H1 (cell line): ENCODE measurements at regions not wholly inside any gene's neighbourhood (a gene's known extent, or its start where the extent isn't known, plus 50 kb on each side); places are given as distances from the start of the nearest gene placed in this dataset.

Experiments
- CTCF ChIA-PET: fragments of 300-600 bp; sonication (Branson Sonifier 250); formaldehyde crosslinking; loops from one replicate; lab custom pipeline; 2021; ENCODE audit not compliant: partially characterized antibody; lab: Charles Lee
- POLR2A ChIA-PET: fragments of 300-600 bp; sonication (Branson Sonifier 250); formaldehyde crosslinking; loops from one replicate; lab custom pipeline; 2021; ENCODE audit warnings: inconsistent platforms; ENCODE audit not compliant: partially characterized antibody; lab: Charles Lee
- DNase-seq, 2 experiments: peaks; one replicate each; pipeline versions ENCODE4 v3.0.0 to v3.0.0-alpha.2; 2010 to 2022; ENCODE audit warnings: low spot score in 2 of 2, low read depth in 1 of 2, mixed read lengths in 1 of 2
- FAIRE-seq: peaks from 2 replicates; lab custom pipeline; 2011; peaks lifted over from hg19 to GRCh38; lab: Jason Lieb, UNC
- H2AFZ ChIP-seq: 2 replicates; pipeline ENCODE4 v1.8.1; 2012; ENCODE audit warnings: low read length, inconsistent platforms
- H2AK5ac ChIP-seq: 2 replicates; pipeline ENCODE4 v1.6.1; 2013; ENCODE audit warnings: low read depth, low read length
- H2BK120ac ChIP-seq: replicated peaks from 2 replicates; pipeline ENCODE3; 2013; ENCODE audit warnings: low read depth, low read length, inconsistent platforms
- H2BK12ac ChIP-seq: 2 replicates; pipeline ENCODE4 v1.6.1; 2013; ENCODE audit warnings: low read depth, low read length
- H2BK15ac ChIP-seq: 2 replicates; pipeline ENCODE4 v1.6.1; 2013; ENCODE audit warnings: low read length
- H2BK20ac ChIP-seq: 2 replicates; pipeline ENCODE4 v1.6.1; 2013; ENCODE audit warnings: low read length
- H2BK5ac ChIP-seq: 2 replicates; pipeline ENCODE4 v1.6.1; 2013; ENCODE audit warnings: low read depth, low read length
- H3K14ac ChIP-seq: 2 replicates; pipeline ENCODE4 v1.6.1; 2013; ENCODE audit warnings: inconsistent platforms; ENCODE audit not compliant: insufficient read length
- H3K18ac ChIP-seq: 2 replicates; pipeline ENCODE4 v1.6.1; 2013; ENCODE audit warnings: low read length; ENCODE audit errors: extremely low read depth
- H3K23ac ChIP-seq: 2 replicates; pipeline ENCODE4 v1.6.1; 2013; ENCODE audit warnings: inconsistent platforms; ENCODE audit not compliant: insufficient read length
- H3K23me2 ChIP-seq: 2 replicates; pipeline ENCODE4 v1.6.1; 2013; ENCODE audit warnings: low read depth, low read length
- H3K27ac ChIP-seq: 2 replicates; pipeline ENCODE4 v1.6.1; 2011; ENCODE audit warnings: low read depth, low read length, inconsistent platforms
- H3K27me3 ChIP-seq, 4 experiments: replicated peaks in 1 of 4; 1 replicate in 1 of 4; 2 replicates in 3 of 4; pipeline versions ENCODE4 v1.6.1 to v1.8.1; 2011 to 2013; ENCODE audit warnings: low read length in 3 of 4, mild to moderate bottlenecking in 3 of 4, inconsistent platforms in 2 of 4, mixed read lengths in 2 of 4, moderate library complexity in 1 of 4; ENCODE audit not compliant: control insufficient read depth in 3 of 4, insufficient read depth in 3 of 4; ENCODE audit errors: extremely low read depth in 1 of 4
- H3K36me3 ChIP-seq, 4 experiments: 2 replicates each; pipeline versions ENCODE4 v1.6.1 to v1.8.1; 2011 to 2013; ENCODE audit warnings: mild to moderate bottlenecking in 4 of 4, low read length in 3 of 4, moderate library complexity in 2 of 4, control low read depth in 1 of 4, inconsistent platforms in 1 of 4; ENCODE audit not compliant: insufficient read depth in 4 of 4, control insufficient read depth in 2 of 4
- H3K4ac ChIP-seq: replicated peaks from 2 replicates; pipeline ENCODE3; 2013; ENCODE audit warnings: low read length, low read depth, mixed read lengths, inconsistent platforms; ENCODE audit not compliant: insufficient read length
- H3K4me1 ChIP-seq, 4 experiments: replicated peaks in 1 of 4; 1 replicate in 1 of 4; 2 replicates in 3 of 4; pipeline versions ENCODE4 v1.6.1 to v1.8.1; 2011 to 2013; ENCODE audit warnings: low read length in 3 of 4, inconsistent platforms in 2 of 4, mixed read lengths in 1 of 4; ENCODE audit not compliant: insufficient read depth in 4 of 4, control insufficient read depth in 3 of 4
- H3K4me2 ChIP-seq, 2 experiments: 2 replicates each; pipeline versions ENCODE4 v1.6.1 to v1.8.1; 2011 to 2013; ENCODE audit warnings: low read depth in 2 of 2, low read length in 2 of 2, control low read depth in 1 of 2, inconsistent platforms in 1 of 2, mild to moderate bottlenecking in 1 of 2; ENCODE audit not compliant: insufficient read depth in 1 of 2
- H3K4me3 ChIP-seq, 4 experiments: fragments of 200-600, 300-600 bp in 1 of 4; sonication (generic), shearing (Covaris generic), sonication (Bioruptor Twin) in 1 of 4; 2 replicates each; pipeline versions ENCODE4 v1.5.1 to v1.8.1; 2011 to 2016; ENCODE audit warnings: low read length in 4 of 4, low read depth in 3 of 4, control low read depth in 2 of 4, inconsistent platforms in 2 of 4, mild to moderate bottlenecking in 2 of 4, mixed read lengths in 1 of 4, moderate library complexity in 1 of 4; ENCODE audit not compliant: insufficient read depth in 2 of 4; ENCODE audit errors: extremely low read depth in 1 of 4
- H3K56ac ChIP-seq: replicated peaks from 2 replicates; pipeline ENCODE3; 2013; ENCODE audit warnings: low read depth, mild to moderate bottlenecking, mixed read lengths, low read length, inconsistent platforms; ENCODE audit not compliant: insufficient read length
- H3K79me1 ChIP-seq: 2 replicates; pipeline ENCODE4 v1.6.1; 2013; ENCODE audit warnings: low read depth, low read length, control low read depth
- H3K79me2 ChIP-seq, 2 experiments: 2 replicates each; pipeline versions ENCODE4 v1.6.1 to v1.8.1; 2012 to 2013; ENCODE audit warnings: low read length in 2 of 2, mild to moderate bottlenecking in 2 of 2, inconsistent platforms in 1 of 2; ENCODE audit not compliant: insufficient read depth in 2 of 2, control insufficient read depth in 1 of 2
- H3K9ac ChIP-seq, 4 experiments: replicated peaks in 1 of 4; 1 replicate in 1 of 4; 2 replicates in 3 of 4; pipeline versions ENCODE4 v1.6.1 to v1.8.1; 2011 to 2013; ENCODE audit warnings: low read depth in 3 of 4, low read length in 3 of 4, control low read depth in 2 of 4, mild to moderate bottlenecking in 2 of 4, moderate library complexity in 2 of 4, inconsistent platforms in 1 of 4; ENCODE audit errors: extremely low read depth in 1 of 4
- H3K9me3 ChIP-seq, 2 experiments: 2 replicates each; pipeline versions ENCODE4 v1.6.1 to v1.8.1; 2012 to 2013; ENCODE audit warnings: mild to moderate bottlenecking in 2 of 2, moderate library complexity in 2 of 2, control low read depth in 1 of 2, inconsistent platforms in 1 of 2, low read depth in 1 of 2, low read length in 1 of 2, mixed read lengths in 1 of 2; ENCODE audit not compliant: insufficient read depth in 2 of 2
- H4K20me1 ChIP-seq, 2 experiments: replicated peaks in 1 of 2; 2 replicates each; pipeline versions ENCODE3 to v1.8.1; 2011 to 2013; ENCODE audit warnings: inconsistent platforms in 2 of 2, low read length in 2 of 2, mild to moderate bottlenecking in 1 of 2; ENCODE audit not compliant: insufficient read depth in 2 of 2, control insufficient read depth in 1 of 2
- H4K5ac ChIP-seq: 2 replicates; pipeline ENCODE4 v1.6.1; 2013; ENCODE audit warnings: low read length, low read depth, mixed read lengths, inconsistent platforms; ENCODE audit not compliant: insufficient read length
- H4K8ac ChIP-seq: 2 replicates; pipeline ENCODE4 v1.8.0; 2013; ENCODE audit warnings: mild to moderate bottlenecking, moderate library complexity, low read length, inconsistent platforms; ENCODE audit not compliant: insufficient read depth; ENCODE audit errors: extremely low read depth
- H4K91ac ChIP-seq: replicated peaks from 2 replicates; pipeline ENCODE3; 2013; ENCODE audit warnings: low read length, mixed read lengths, inconsistent platforms; ENCODE audit not compliant: insufficient read length
- BACH1 ChIP-seq: IDR thresholded peaks from 2 replicates; pipeline ENCODE4 v1.6.1; 2012; ENCODE audit warnings: low read length, improper control_type of control experiment
- BCL11A ChIP-seq, 2 experiments: IDR thresholded peaks; one replicate each; pipeline ENCODE4 v1.6.1; 2011; ENCODE audit warnings: low read depth in 2 of 2, low read length in 2 of 2, mild to moderate bottlenecking in 2 of 2
- CBX5 ChIP-seq: fragments of 300-800, 300-1000 bp; sonication (generic); IDR thresholded peaks from 2 replicates; pipeline ENCODE4 v1.7.1; 2016; ENCODE audit warnings: antibody characterized with exemption, low read length, low read depth
- CREB1 ChIP-seq: IDR thresholded peaks from 2 replicates; pipeline ENCODE4 v1.6.1; 2012; ENCODE audit warnings: inconsistent platforms
- JUN ChIP-seq: IDR thresholded peaks from 2 replicates; pipeline ENCODE4 v1.6.1; 2011; ENCODE audit warnings: low read depth, mild to moderate bottlenecking, improper control_type of control experiment, low read length
- KDM4A ChIP-seq: IDR thresholded peaks from one replicate; pipeline ENCODE4 v1.7.1; 2012; ENCODE audit warnings: low read depth, mild to moderate bottlenecking, moderate library complexity, low read length, inconsistent platforms; ENCODE audit not compliant: severe bottlenecking
- SIN3A ChIP-seq, 2 experiments: IDR thresholded peaks in 1 of 2; conservative IDR thresholded peaks in 1 of 2; 2 replicates each; pipeline ENCODE4 v1.6.1; 2011 to 2012; ENCODE audit warnings: low read length in 2 of 2, improper control_type of control experiment in 1 of 2, low read depth in 1 of 2, mild to moderate bottlenecking in 1 of 2
- SRF ChIP-seq: IDR thresholded peaks from 2 replicates; pipeline ENCODE4 v1.6.1; 2011; ENCODE audit warnings: mild to moderate bottlenecking, low read depth, low read length, moderate library complexity
- TCF12 ChIP-seq: IDR thresholded peaks from 2 replicates; pipeline ENCODE4 v1.6.1; 2011; ENCODE audit warnings: low read depth, mild to moderate bottlenecking, low read length
- YY1 ChIP-seq: IDR thresholded peaks from 2 replicates; pipeline ENCODE4 v1.6.1; 2011; ENCODE audit warnings: low read depth, mild to moderate bottlenecking, low read length
- TF ChIP-seq, protein P1 (sequence below): IDR thresholded peaks from 2 replicates; pipeline ENCODE4 v1.6.1; 2011; ENCODE audit warnings: low read depth, mild to moderate bottlenecking, low read length; ENCODE audit not compliant: insufficient read depth
- TF ChIP-seq, protein P2 (sequence below): IDR thresholded peaks from 2 replicates; pipeline ENCODE4 v1.6.1; 2012; ENCODE audit warnings: low read length, inconsistent platforms

DNA sequence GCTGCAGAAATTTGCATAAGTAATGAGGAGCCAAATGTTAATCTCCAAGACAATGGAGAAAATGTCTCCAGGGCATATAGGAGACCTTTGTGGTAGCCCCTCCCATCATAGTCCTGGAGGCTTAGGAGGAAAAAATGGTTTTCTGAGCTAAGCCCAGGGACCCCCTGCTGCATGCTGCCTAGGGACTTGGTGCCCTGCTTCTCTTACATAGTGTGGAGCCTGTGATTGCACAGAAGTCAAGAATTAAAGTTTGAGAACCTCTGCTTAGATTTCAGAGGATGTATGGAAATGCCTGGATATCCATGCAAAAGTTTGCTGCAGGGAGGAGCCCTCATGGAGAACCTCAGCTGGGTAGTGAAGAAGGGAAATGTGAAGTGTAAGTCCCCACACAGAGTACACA is 379.4 kb upstream of the TACR3 start:
- Histone ChIP-seq H2BK120ac (no peak overlapping the region), H3K79me2 (no peaks in the 10 kb centered on the region), H2BK12ac (no peak overlapping the region), H2BK15ac (no peak overlapping the region), H3K23me2 (no peaks in the 10 kb centered on the region), H2BK5ac (no peak overlapping the region), H3K9me3 (peaks cover 18 to 23% of the 10 kb centered on the region in 2 experiments), H4K91ac (no peak overlapping the region), H3K36me3 (no peaks in the 10 kb centered on the region), H3K4me1 (no peaks in the 10 kb centered on the region), H3K27me3 (no peaks in the 10 kb centered on the region), H2AK5ac (no peak overlapping the region), H3K4ac (no peak overlapping the region), H3K27ac (no peak overlapping the region), H3K79me1 (no peaks in the 10 kb centered on the region), H4K8ac (no peak overlapping the region), H3K14ac (no peak overlapping the region), H3K23ac (no peak overlapping the region), H3K9ac (no peak overlapping the region), H2BK20ac (no peak overlapping the region), H3K4me2 (no peak overlapping the region), H3K18ac (no peak overlapping the region), H3K56ac (no peak overlapping the region), H4K5ac (no peak overlapping the region), H3K4me3 (no peak overlapping the region), H2AFZ (no peak overlapping the region), H4K20me1 (no peaks in the 10 kb centered on the region)
- DNase-seq (no peak), FAIRE-seq (no peak)
- CTCF ChIA-PET = interaction anchor here (0.6 to 0.9 kb wide), 2 partner anchors 70 to 166 kb away, joined by 3 read pairs; no protein-coding TSS in a partner anchor
- POLR2A ChIA-PET = no interaction called here
- TF ChIP-seq YY1 (no peak), JUN (no peak), SIN3A (conservative IDR thresholded peaks at IDR 0.05 in 1 of 2, IDR thresholded peaks at IDR 0.05 in 1 of 2; ENCODE audit: low read depth in 1 of 2, low read length in 2 of 2) (no peak), SRF (no peak), CBX5 (no peak), BACH1 (no peak), BCL11A (IDR thresholded peaks at IDR 0.05; ENCODE audit: low read depth in 2 of 2, low read length in 2 of 2) (no peak), CREB1 (no peak), KDM4A (no peak), TCF12 (no peak)
- TF ChIP-seq, protein P1, sequence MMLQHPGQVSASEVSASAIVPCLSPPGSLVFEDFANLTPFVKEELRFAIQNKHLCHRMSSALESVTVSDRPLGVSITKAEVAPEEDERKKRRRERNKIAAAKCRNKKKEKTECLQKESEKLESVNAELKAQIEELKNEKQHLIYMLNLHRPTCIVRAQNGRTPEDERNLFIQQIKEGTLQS = no peak
- TF ChIP-seq, protein P2, sequence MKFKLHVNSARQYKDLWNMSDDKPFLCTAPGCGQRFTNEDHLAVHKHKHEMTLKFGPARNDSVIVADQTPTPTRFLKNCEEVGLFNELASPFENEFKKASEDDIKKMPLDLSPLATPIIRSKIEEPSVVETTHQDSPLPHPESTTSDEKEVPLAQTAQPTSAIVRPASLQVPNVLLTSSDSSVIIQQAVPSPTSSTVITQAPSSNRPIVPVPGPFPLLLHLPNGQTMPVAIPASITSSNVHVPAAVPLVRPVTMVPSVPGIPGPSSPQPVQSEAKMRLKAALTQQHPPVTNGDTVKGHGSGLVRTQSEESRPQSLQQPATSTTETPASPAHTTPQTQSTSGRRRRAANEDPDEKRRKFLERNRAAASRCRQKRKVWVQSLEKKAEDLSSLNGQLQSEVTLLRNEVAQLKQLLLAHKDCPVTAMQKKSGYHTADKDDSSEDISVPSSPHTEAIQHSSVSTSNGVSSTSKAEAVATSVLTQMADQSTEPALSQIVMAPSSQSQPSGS = no peak
